ENCODE measurements at regions not wholly inside any gene's neighbourhood (a gene's known extent, or its start where the extent isn't known, plus 50 kb on each side); places are given as distances from the start of the nearest gene placed in this dataset.

DNA sequence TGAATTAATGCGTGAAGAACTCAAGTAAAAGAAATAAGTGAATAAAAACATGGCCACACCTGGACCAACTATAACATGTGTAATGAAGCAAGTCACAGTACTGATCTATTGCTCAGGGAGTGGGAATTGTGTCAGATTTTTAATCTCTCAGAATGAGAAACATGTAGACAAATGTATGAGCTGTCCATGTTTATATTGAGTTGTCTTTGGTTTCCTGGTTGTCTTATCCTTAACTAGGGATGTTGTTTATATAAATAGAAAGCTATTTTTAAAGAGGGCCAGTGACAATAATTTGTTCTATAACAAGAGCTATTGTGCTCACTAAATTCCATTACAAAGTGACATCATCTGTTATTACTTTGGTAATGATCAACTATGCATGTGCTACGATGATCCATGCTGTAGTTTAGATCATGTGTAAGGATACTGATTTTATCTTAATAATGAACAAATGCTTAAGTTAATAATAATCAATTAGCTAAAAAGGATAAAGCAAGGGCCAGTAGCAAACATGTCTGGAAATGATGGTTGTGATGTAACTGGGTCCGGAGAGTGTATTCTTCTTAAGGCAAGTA is 91.3 kb upstream of the RTL1 start:
- TF ChIP-seq, protein P1, sequence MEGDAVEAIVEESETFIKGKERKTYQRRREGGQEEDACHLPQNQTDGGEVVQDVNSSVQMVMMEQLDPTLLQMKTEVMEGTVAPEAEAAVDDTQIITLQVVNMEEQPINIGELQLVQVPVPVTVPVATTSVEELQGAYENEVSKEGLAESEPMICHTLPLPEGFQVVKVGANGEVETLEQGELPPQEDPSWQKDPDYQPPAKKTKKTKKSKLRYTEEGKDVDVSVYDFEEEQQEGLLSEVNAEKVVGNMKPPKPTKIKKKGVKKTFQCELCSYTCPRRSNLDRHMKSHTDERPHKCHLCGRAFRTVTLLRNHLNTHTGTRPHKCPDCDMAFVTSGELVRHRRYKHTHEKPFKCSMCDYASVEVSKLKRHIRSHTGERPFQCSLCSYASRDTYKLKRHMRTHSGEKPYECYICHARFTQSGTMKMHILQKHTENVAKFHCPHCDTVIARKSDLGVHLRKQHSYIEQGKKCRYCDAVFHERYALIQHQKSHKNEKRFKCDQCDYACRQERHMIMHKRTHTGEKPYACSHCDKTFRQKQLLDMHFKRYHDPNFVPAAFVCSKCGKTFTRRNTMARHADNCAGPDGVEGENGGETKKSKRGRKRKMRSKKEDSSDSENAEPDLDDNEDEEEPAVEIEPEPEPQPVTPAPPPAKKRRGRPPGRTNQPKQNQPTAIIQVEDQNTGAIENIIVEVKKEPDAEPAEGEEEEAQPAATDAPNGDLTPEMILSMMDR (conservative IDR thresholded peaks at IDR 0.05) = no peak
- TF ChIP-seq ZFX (IDR thresholded peaks at IDR 0.05) = no peak
